ENCODE measurements at regions not wholly inside any gene's neighbourhood (a gene's known extent, or its start where the extent isn't known, plus 50 kb on each side); places are given as distances from the start of the nearest gene placed in this dataset.

DNA sequence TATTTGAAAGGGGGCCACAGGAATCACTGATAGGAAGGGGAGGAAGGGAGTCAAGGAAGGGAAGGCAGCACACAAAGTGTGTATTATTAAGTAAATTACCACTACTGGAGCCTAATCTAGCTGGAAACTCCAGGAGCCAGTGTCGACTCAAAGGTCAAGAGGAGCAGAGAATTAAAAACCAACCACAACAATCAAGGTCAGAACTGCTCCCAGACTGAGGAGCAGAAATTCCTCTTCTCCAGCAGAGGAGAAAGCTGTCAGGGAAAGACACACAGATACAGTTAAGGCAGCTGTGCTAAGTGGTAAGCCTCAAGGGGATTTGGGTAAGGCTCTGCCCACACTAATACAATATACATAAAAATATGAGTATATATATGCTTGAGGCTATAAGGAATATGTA lies 87.5 kb upstream of the PTPN13 start:
- no peaks in the 10 kb centered on the region for H3K36me3 ChIP-seq (ENCODE audit: control insufficient read depth, insufficient read depth, low read length)
- H3K27me3 ChIP-seq (ENCODE audit: control insufficient read depth, insufficient read depth, low read length), result no peaks in the 10 kb centered on the region
- H3K4me3 ChIP-seq (replicated peaks in 1 of 4; ENCODE audit: control extremely low read depth in 1 of 4, insufficient read depth in 1 of 4, low read depth in 3 of 4, low read length in 4 of 4), result no peak overlapping the region
- H3K4me1 ChIP-seq (ENCODE audit: control insufficient read depth, extremely low read depth, insufficient read depth, low read length), result peaks cover 4% of the 10 kb centered on the region
- TF ChIP-seq, protein P1, sequence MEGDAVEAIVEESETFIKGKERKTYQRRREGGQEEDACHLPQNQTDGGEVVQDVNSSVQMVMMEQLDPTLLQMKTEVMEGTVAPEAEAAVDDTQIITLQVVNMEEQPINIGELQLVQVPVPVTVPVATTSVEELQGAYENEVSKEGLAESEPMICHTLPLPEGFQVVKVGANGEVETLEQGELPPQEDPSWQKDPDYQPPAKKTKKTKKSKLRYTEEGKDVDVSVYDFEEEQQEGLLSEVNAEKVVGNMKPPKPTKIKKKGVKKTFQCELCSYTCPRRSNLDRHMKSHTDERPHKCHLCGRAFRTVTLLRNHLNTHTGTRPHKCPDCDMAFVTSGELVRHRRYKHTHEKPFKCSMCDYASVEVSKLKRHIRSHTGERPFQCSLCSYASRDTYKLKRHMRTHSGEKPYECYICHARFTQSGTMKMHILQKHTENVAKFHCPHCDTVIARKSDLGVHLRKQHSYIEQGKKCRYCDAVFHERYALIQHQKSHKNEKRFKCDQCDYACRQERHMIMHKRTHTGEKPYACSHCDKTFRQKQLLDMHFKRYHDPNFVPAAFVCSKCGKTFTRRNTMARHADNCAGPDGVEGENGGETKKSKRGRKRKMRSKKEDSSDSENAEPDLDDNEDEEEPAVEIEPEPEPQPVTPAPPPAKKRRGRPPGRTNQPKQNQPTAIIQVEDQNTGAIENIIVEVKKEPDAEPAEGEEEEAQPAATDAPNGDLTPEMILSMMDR (conservative IDR thresholded peaks at IDR 0.05 in 1 of 2, IDR thresholded peaks at IDR 0.05 in 1 of 2; ENCODE audit: low read depth in 1 of 2, low read length in 2 of 2), result no peak
- no peak for TF ChIP-seq EZH2 (IDR thresholded peaks at IDR 0.05; ENCODE audit: low read length, missing control alignments)
- no peak overlapping the region for H3K9ac ChIP-seq (ENCODE audit: insufficient read depth, low read length)
- H4K20me1 ChIP-seq (ENCODE audit: control insufficient read depth, extremely low read depth, insufficient read depth, low read length), result no peaks in the 10 kb centered on the region
- H3K9me3 ChIP-seq (ENCODE audit: control insufficient read depth, insufficient read depth, low read depth, low read length), result no peaks in the 10 kb centered on the region
- H3K27ac ChIP-seq (ENCODE audit: insufficient read depth, low read length), result no peak overlapping the region
- peak overlapping the region; percentile 8 for H2AFZ ChIP-seq (ENCODE audit: low read length)
- H3K4me2 ChIP-seq (ENCODE audit: extremely low read depth, insufficient read depth, low read length), result peak overlapping the region; percentile 8
- H3K79me2 ChIP-seq (ENCODE audit: control insufficient read depth, insufficient read depth, low read length), result no peaks in the 10 kb centered on the region
- DNase-seq (ENCODE audit: low read depth in 2 of 2), result peak in 1 of 2 donors; percentile 14

DNA sequence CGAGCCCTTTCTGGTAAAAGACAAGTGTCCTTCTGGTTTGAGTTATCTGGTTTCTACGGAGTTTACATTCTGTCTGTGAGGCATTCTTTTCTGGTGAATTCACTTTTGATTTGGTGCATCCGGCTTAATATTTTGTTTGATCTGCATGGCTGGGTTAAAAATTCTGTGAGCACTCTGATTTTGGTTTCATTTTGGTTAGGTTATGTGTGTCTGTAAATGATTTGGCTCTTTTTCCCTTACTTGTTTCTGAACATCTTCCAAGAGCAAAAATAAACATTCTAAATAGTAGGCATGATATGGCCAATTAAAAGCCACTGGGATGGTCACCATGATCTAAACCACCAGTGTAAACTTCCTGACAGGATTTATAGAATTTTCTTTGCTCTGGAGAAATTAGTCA lies 85.7 kb upstream of the PTPN13 start:
- no peaks in the 10 kb centered on the region for H3K9me3 ChIP-seq (ENCODE audit: control insufficient read depth, insufficient read depth, low read depth, low read length)
- H3K4me1 ChIP-seq (ENCODE audit: control insufficient read depth, extremely low read depth, insufficient read depth, low read length), result peaks cover 4% of the 10 kb centered on the region
- H3K36me3 ChIP-seq (ENCODE audit: control insufficient read depth, insufficient read depth, low read length), result no peaks in the 10 kb centered on the region
- H3K9ac ChIP-seq (ENCODE audit: insufficient read depth, low read length), result no peak overlapping the region
- H3K4me3 ChIP-seq (replicated peaks in 1 of 4; ENCODE audit: control extremely low read depth in 1 of 4, insufficient read depth in 1 of 4, low read depth in 3 of 4, low read length in 4 of 4), result peak overlapping the region; percentile 16 to 41 (median 32)
- TF ChIP-seq, protein P1 (conservative IDR thresholded peaks at IDR 0.05 in 1 of 2, IDR thresholded peaks at IDR 0.05 in 1 of 2; ENCODE audit: low read depth in 1 of 2, low read length in 2 of 2), result no peak
- no peak for TF ChIP-seq EZH2 (IDR thresholded peaks at IDR 0.05; ENCODE audit: low read length, missing control alignments)
- no peaks in the 10 kb centered on the region for H3K27me3 ChIP-seq (ENCODE audit: control insufficient read depth, insufficient read depth, low read length)
- peak overlapping the region; percentile 46 for H3K27ac ChIP-seq (ENCODE audit: insufficient read depth, low read length)
- H4K20me1 ChIP-seq (ENCODE audit: control insufficient read depth, extremely low read depth, insufficient read depth, low read length), result no peaks in the 10 kb centered on the region
- H3K79me2 ChIP-seq (ENCODE audit: control insufficient read depth, insufficient read depth, low read length), result no peaks in the 10 kb centered on the region
- H2AFZ ChIP-seq (ENCODE audit: low read length), result peak overlapping the region; percentile 42
- DNase-seq (ENCODE audit: low read depth in 2 of 2), result peak; percentile 59 to 74
- peak overlapping the region; percentile 75 for H3K4me2 ChIP-seq (ENCODE audit: extremely low read depth, insufficient read depth, low read length)

DNA sequence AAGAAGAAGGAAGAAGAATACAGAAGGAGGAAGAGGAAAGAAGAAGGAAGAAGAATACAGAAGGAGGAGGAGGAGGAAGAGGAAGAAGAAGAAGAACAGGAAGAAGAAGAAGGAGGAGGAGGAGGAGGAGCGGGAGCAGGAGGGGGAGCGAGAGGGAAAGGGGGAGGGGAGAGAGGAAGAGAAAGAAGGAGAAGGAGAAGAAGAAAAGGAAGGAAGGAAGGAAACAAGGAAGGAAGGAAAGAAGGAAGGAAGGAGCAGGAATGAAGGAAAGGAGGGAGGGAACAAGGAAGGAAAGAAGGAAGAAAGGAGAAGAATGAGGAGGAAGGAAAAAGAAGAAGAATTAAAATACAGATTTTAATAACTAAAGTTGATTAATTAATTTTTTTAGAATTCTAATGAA lies 82.5 kb upstream of the PTPN13 start:
- H3K9ac ChIP-seq (ENCODE audit: insufficient read depth, low read length), result no peak overlapping the region
- H3K4me1 ChIP-seq (ENCODE audit: control insufficient read depth, extremely low read depth, insufficient read depth, low read length), result peaks cover 4% of the 10 kb centered on the region
- no peak overlapping the region for H2AFZ ChIP-seq (ENCODE audit: low read length)
- no peaks in the 10 kb centered on the region for H3K9me3 ChIP-seq (ENCODE audit: control insufficient read depth, insufficient read depth, low read depth, low read length)
- no peak for DNase-seq (ENCODE audit: low read depth in 2 of 2)
- no peak overlapping the region for H3K27ac ChIP-seq (ENCODE audit: insufficient read depth, low read length)
- H3K4me2 ChIP-seq (ENCODE audit: extremely low read depth, insufficient read depth, low read length), result no peak overlapping the region
- no peaks in the 10 kb centered on the region for H3K36me3 ChIP-seq (ENCODE audit: control insufficient read depth, insufficient read depth, low read length)
- H3K4me3 ChIP-seq (replicated peaks in 1 of 4; ENCODE audit: control extremely low read depth in 1 of 4, insufficient read depth in 1 of 4, low read depth in 3 of 4, low read length in 4 of 4), result no peak overlapping the region
- TF ChIP-seq, protein P1 (conservative IDR thresholded peaks at IDR 0.05 in 1 of 2, IDR thresholded peaks at IDR 0.05 in 1 of 2; ENCODE audit: low read depth in 1 of 2, low read length in 2 of 2), result no peak
- no peak for TF ChIP-seq EZH2 (IDR thresholded peaks at IDR 0.05; ENCODE audit: low read length, missing control alignments)
- no peaks in the 10 kb centered on the region for H3K27me3 ChIP-seq (ENCODE audit: control insufficient read depth, insufficient read depth, low read length)
- no peaks in the 10 kb centered on the region for H3K79me2 ChIP-seq (ENCODE audit: control insufficient read depth, insufficient read depth, low read length)
- no peaks in the 10 kb centered on the region for H4K20me1 ChIP-seq (ENCODE audit: control insufficient read depth, extremely low read depth, insufficient read depth, low read length)
